WTC11 (cell line): ENCODE measurements at regions not wholly inside any gene's neighbourhood (a gene's known extent, or its start where the extent isn't known, plus 50 kb on each side); places are given as distances from the start of the nearest gene placed in this dataset.

Experiments used
- ATAC-seq: fragments of 200-7000 bp; cut with Tn5 transposase; 2 replicates; pipeline ENCODE4 v1.10.0; 2021; ENCODE audit warnings: mild to moderate bottlenecking, moderate library complexity
- CTCF ChIA-PET: fragments of 300-600 bp; sonication (Branson Sonifier 250); formaldehyde crosslinking; loops from one replicate; lab custom pipeline; 2021; ENCODE audit warnings: antibody characterized with exemption; lab: Charles Lee
- POLR2A ChIA-PET: fragments of 350-600 bp; sonication (Branson Sonifier 250); formaldehyde crosslinking; loops from one replicate; lab custom pipeline; 2021; ENCODE audit warnings: antibody characterized with exemption; lab: Charles Lee
- DNase-seq: peaks from one replicate; pipeline ENCODE4 v3.0.0; 2021; ENCODE audit warnings: low spot score
- H3K27ac Mint-ChIP-seq: 2 replicates; pipeline ENCODE4 v1.8.0; 2021; ENCODE audit warnings: mixed read lengths
- H3K27me3 Mint-ChIP-seq: 2 replicates; pipeline ENCODE4 v1.8.0; 2021; ENCODE audit warnings: low read depth, mild to moderate bottlenecking, moderate library complexity, mixed read lengths
- H3K36me3 Mint-ChIP-seq: 2 replicates; pipeline ENCODE4 v1.8.0; 2021; ENCODE audit warnings: mixed read lengths
- H3K4me1 Mint-ChIP-seq: 2 replicates; pipeline ENCODE4 v1.8.0; 2022; ENCODE audit warnings: mixed read lengths
- H3K4me3 Mint-ChIP-seq: 2 replicates; pipeline ENCODE4 v1.8.0; 2021; ENCODE audit warnings: mild to moderate bottlenecking, moderate library complexity, mixed read lengths
- H3K9me3 Mint-ChIP-seq: 2 replicates; pipeline ENCODE4 v1.8.0; 2021; ENCODE audit warnings: mixed read lengths
- CBFB ChIP-seq: sonication (generic); formaldehyde crosslinking; IDR thresholded peaks from 2 replicates; pipeline ENCODE4 v1.8.1; 2022; ENCODE audit warnings: mild to moderate bottlenecking, low read depth, missing genetic modification reagents
- CDX4 ChIP-seq: fragments of 250-450 bp; sonication (Bioruptor Pico); IDR thresholded peaks from 2 replicates; pipeline ENCODE4 v1.9.0; 2021; ENCODE audit warnings: moderate library complexity, mild to moderate bottlenecking, inconsistent platforms, borderline replicate concordance
- CREB1 ChIP-seq: sonication (generic); formaldehyde crosslinking; IDR thresholded peaks from 2 replicates; pipeline ENCODE4 v1.8.0; 2023; ENCODE audit warnings: mild to moderate bottlenecking, missing genetic modification reagents
- CREM ChIP-seq: sonication (generic); formaldehyde crosslinking; IDR thresholded peaks from 2 replicates; pipeline ENCODE4 v1.8.1; 2022; ENCODE audit warnings: mild to moderate bottlenecking, missing genetic modification reagents, moderate library complexity
- ELF4 ChIP-seq: sonication (generic); formaldehyde crosslinking; IDR thresholded peaks from 2 replicates; pipeline ENCODE4 v1.8.1; 2022; ENCODE audit warnings: low read depth, mild to moderate bottlenecking, moderate library complexity, missing genetic modification reagents
- EMX1 ChIP-seq: fragments of 250-450 bp; sonication (Bioruptor Pico); IDR thresholded peaks from 2 replicates; pipeline ENCODE4 v1.8.0; 2021; ENCODE audit warnings: mild to moderate bottlenecking
- GABPB1 ChIP-seq: sonication (generic); formaldehyde crosslinking; IDR thresholded peaks from 2 replicates; pipeline ENCODE4 v1.8.1; 2023; ENCODE audit warnings: mild to moderate bottlenecking, missing genetic modification reagents
- GRHL2 ChIP-seq: fragments of 250-450 bp; sonication (Bioruptor Pico); IDR thresholded peaks from 2 replicates; pipeline ENCODE4 v1.8.0; 2022; ENCODE audit warnings: mild to moderate bottlenecking, moderate library complexity; ENCODE audit not compliant: insufficient replicate concordance, severe bottlenecking
- JUN ChIP-seq: sonication (generic); formaldehyde crosslinking; IDR thresholded peaks from 2 replicates; pipeline ENCODE4 v1.8.0; 2023; ENCODE audit warnings: mild to moderate bottlenecking, missing genetic modification reagents
- MYBL2 ChIP-seq: sonication (generic); formaldehyde crosslinking; IDR thresholded peaks from 2 replicates; pipeline ENCODE4 v1.8.1; 2023; ENCODE audit warnings: mild to moderate bottlenecking, moderate library complexity, missing genetic modification reagents
- NR2C2 ChIP-seq: sonication (generic); formaldehyde crosslinking; IDR thresholded peaks from 2 replicates; pipeline ENCODE4 v1.8.0; 2022; ENCODE audit warnings: mild to moderate bottlenecking, missing genetic modification reagents
- NR3C1 ChIP-seq: sonication (generic); formaldehyde crosslinking; conservative IDR thresholded peaks from 2 replicates; pipeline ENCODE4 v1.8.1; 2023; ENCODE audit warnings: low read depth, mild to moderate bottlenecking, missing genetic modification reagents
- RELA ChIP-seq: sonication (generic); formaldehyde crosslinking; IDR thresholded peaks from 2 replicates; pipeline ENCODE4 v1.8.1; 2022; ENCODE audit warnings: missing genetic modification reagents, mild to moderate bottlenecking, borderline replicate concordance
- RORB ChIP-seq: fragments of 250-450 bp; sonication (Bioruptor Pico); IDR thresholded peaks from 2 replicates; pipeline ENCODE4 v1.9.0; 2021; ENCODE audit warnings: mild to moderate bottlenecking
- SMAD4 ChIP-seq: sonication (generic); formaldehyde crosslinking; IDR thresholded peaks from 2 replicates; pipeline ENCODE4 v1.8.0; 2022; ENCODE audit warnings: mild to moderate bottlenecking, missing genetic modification reagents
- TEAD4 ChIP-seq: sonication (generic); formaldehyde crosslinking; IDR thresholded peaks from 2 replicates; pipeline ENCODE4 v1.8.0; 2022; ENCODE audit warnings: mild to moderate bottlenecking, missing genetic modification reagents
- USF1 ChIP-seq: sonication (generic); formaldehyde crosslinking; IDR thresholded peaks from 2 replicates; pipeline ENCODE4 v1.8.0; 2022; ENCODE audit warnings: mild to moderate bottlenecking, missing genetic modification reagents
- ZBTB21 ChIP-seq: sonication (generic); formaldehyde crosslinking; IDR thresholded peaks from 2 replicates; pipeline ENCODE4 v1.8.1; 2023; ENCODE audit warnings: mild to moderate bottlenecking, missing genetic modification reagents, borderline replicate concordance
- ZNF416 ChIP-seq: fragments of 250-450 bp; sonication (Bioruptor Pico); IDR thresholded peaks from 2 replicates; pipeline ENCODE4 v1.9.0; 2021; ENCODE audit warnings: mild to moderate bottlenecking, inconsistent platforms
- ZNF512 ChIP-seq: sonication (generic); formaldehyde crosslinking; IDR thresholded peaks from 2 replicates; pipeline ENCODE4 v1.8.1; 2022; ENCODE audit warnings: missing genetic modification reagents, borderline replicate concordance
- TF ChIP-seq, protein P1 (sequence below): sonication (generic); formaldehyde crosslinking; IDR thresholded peaks from 2 replicates; pipeline ENCODE4 v1.8.0; 2022; ENCODE audit warnings: mild to moderate bottlenecking, missing genetic modification reagents
- TF ChIP-seq, protein P2 (sequence below): fragments of 250-450 bp; sonication (Bioruptor Pico); IDR thresholded peaks from 2 replicates; pipeline ENCODE4 v1.9.0; 2021; ENCODE audit warnings: mild to moderate bottlenecking
- TF ChIP-seq, protein P3 (sequence below): sonication (generic); formaldehyde crosslinking; IDR thresholded peaks from 2 replicates; pipeline ENCODE4 v1.8.1; 2022; ENCODE audit warnings: mild to moderate bottlenecking, missing genetic modification reagents, moderate library complexity, borderline replicate concordance
- TF ChIP-seq, protein P4 (sequence below): sonication (generic); formaldehyde crosslinking; IDR thresholded peaks from 2 replicates; pipeline ENCODE4 v1.8.0; 2022; ENCODE audit warnings: mild to moderate bottlenecking, missing genetic modification reagents

DNA sequence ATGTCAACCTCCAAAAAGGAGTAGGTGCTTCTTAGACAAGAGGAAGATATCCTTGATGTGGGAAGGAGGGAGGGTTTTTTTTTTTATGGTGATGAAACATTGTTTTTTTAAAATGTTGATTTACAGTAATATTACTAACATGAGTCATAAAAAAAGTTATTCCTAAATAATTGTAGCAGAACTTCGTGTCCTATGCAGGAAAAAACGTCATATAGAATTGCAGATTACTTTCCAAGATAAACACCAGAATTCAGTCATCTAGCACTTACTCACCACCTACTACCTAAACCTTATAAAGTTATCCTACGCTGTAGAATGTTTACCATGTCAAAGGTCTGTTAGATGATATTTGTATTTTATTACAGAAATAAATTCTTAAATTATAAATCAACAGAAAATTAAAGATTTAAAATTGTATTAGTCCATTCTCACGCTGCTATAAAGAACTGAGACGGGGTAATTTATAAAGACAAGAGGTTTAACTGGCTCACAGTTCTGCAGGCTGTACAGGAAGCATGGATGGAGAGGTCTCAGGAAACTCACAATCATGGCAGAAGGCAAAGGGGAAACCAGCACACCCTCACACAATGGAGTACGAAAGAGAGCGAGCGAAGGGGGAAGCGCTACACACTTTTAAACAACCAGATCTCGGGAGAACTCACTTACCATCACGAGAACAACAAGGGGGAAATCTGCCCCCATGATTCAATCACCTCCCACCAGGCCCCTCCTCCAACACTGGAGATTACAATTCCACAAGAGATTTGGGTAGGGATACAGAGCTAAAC is 105.2 kb upstream of the NEBL start:
- ChIA-PET POLR2A (no interaction called here), CTCF (interaction anchor here (0.6 to 1.2 kb wide), 3 partner anchors 20 to 898 kb away, joined by 3 to 6 read pairs (median 5); no protein-coding TSS in a partner anchor)
- no peak for DNase-seq
- no peak for TF ChIP-seq GABPB1
- no peak for TF ChIP-seq CREM (CRISPR knock-in tag)
- TF ChIP-seq GRHL2 (CRISPR knock-in tag) = no peak
- no peak for TF ChIP-seq NR3C1
- TF ChIP-seq, protein P1, sequence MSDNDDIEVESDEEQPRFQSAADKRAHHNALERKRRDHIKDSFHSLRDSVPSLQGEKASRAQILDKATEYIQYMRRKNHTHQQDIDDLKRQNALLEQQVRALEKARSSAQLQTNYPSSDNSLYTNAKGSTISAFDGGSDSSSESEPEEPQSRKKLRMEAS (CRISPR knock-in tag) = no peak
- TF ChIP-seq EMX1 (CRISPR knock-in tag) = no peak
- TF ChIP-seq, protein P2, sequence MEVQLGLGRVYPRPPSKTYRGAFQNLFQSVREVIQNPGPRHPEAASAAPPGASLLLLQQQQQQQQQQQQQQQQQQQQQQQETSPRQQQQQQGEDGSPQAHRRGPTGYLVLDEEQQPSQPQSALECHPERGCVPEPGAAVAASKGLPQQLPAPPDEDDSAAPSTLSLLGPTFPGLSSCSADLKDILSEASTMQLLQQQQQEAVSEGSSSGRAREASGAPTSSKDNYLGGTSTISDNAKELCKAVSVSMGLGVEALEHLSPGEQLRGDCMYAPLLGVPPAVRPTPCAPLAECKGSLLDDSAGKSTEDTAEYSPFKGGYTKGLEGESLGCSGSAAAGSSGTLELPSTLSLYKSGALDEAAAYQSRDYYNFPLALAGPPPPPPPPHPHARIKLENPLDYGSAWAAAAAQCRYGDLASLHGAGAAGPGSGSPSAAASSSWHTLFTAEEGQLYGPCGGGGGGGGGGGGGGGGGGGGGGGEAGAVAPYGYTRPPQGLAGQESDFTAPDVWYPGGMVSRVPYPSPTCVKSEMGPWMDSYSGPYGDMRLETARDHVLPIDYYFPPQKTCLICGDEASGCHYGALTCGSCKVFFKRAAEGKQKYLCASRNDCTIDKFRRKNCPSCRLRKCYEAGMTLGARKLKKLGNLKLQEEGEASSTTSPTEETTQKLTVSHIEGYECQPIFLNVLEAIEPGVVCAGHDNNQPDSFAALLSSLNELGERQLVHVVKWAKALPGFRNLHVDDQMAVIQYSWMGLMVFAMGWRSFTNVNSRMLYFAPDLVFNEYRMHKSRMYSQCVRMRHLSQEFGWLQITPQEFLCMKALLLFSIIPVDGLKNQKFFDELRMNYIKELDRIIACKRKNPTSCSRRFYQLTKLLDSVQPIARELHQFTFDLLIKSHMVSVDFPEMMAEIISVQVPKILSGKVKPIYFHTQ = no peak
- TF ChIP-seq, protein P3, sequence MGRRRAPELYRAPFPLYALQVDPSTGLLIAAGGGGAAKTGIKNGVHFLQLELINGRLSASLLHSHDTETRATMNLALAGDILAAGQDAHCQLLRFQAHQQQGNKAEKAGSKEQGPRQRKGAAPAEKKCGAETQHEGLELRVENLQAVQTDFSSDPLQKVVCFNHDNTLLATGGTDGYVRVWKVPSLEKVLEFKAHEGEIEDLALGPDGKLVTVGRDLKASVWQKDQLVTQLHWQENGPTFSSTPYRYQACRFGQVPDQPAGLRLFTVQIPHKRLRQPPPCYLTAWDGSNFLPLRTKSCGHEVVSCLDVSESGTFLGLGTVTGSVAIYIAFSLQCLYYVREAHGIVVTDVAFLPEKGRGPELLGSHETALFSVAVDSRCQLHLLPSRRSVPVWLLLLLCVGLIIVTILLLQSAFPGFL (CRISPR knock-in tag) = no peak
- TF ChIP-seq NR2C2 (CRISPR knock-in tag) = no peak
- no peak for TF ChIP-seq SMAD4
- no peak for TF ChIP-seq ZNF416
- no peak for TF ChIP-seq JUN
- TF ChIP-seq ZNF512 (CRISPR knock-in tag) = no peak
- Mint-ChIP-seq H3K9me3 (no peaks in the 10 kb centered on the region), H3K36me3 (no peaks in the 10 kb centered on the region), H3K4me1 (peaks cover 7% of the 10 kb centered on the region; the same call in 1 of the 2 replicates), H3K27me3 (no peaks in the 10 kb centered on the region; the same call in 1 of the 2 replicates), H3K4me3 (no peak overlapping the region), H3K27ac (no peak overlapping the region)
- ATAC-seq = no peak

- DNase-seq = no peak
- Mint-ChIP-seq H3K4me3 (no peak overlapping the region), H3K36me3 (no peaks in the 10 kb centered on the region), H3K27ac (no peak overlapping the region), H3K9me3 (no peaks in the 10 kb centered on the region), H3K27me3 (no peaks in the 10 kb centered on the region; the same call in 1 of the 2 replicates), H3K4me1 (peaks cover 12% of the 10 kb centered on the region; the same call in 1 of the 2 replicates)
- CTCF ChIA-PET = no interaction called here
- TF ChIP-seq CREM (CRISPR knock-in tag) (no peak), RORB (no peak), ELF4 (CRISPR knock-in tag) (no peak), CDX4 (no peak), CREB1 (CRISPR knock-in tag) (no peak), CBFB (CRISPR knock-in tag) (no peak), ZNF512 (CRISPR knock-in tag) (no peak), MYBL2 (no peak), EMX1 (CRISPR knock-in tag) (no peak), ZBTB21 (CRISPR knock-in tag) (no peak), USF1 (CRISPR knock-in tag) (no peak), TEAD4 (CRISPR knock-in tag) (no peak), RELA (CRISPR knock-in tag) (no peak)
- TF ChIP-seq, protein P4, sequence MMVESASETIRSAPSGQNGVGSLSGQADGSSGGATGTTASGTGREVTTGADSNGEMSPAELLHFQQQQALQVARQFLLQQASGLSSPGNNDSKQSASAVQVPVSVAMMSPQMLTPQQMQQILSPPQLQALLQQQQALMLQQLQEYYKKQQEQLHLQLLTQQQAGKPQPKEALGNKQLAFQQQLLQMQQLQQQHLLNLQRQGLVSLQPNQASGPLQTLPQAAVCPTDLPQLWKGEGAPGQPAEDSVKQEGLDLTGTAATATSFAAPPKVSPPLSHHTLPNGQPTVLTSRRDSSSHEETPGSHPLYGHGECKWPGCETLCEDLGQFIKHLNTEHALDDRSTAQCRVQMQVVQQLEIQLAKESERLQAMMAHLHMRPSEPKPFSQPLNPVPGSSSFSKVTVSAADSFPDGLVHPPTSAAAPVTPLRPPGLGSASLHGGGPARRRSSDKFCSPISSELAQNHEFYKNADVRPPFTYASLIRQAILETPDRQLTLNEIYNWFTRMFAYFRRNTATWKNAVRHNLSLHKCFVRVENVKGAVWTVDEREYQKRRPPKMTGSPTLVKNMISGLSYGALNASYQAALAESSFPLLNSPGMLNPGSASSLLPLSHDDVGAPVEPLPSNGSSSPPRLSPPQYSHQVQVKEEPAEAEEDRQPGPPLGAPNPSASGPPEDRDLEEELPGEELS (CRISPR knock-in tag) = no peak
- POLR2A ChIA-PET = no interaction called here
- no peak for ATAC-seq
Observed at GRCh38 chr10:20999699-21000098, 102.6 kb upstream of the NEBL start.
